IMR-90 (cell line): ENCODE measurements at regions not wholly inside any gene's neighbourhood (a gene's known extent, or its start where the extent isn't known, plus 50 kb on each side); places are given as distances from the start of the nearest gene placed in this dataset.

Experiments used
- ATAC-seq: fragments of 200-7000 bp; cut with Tn5 transposase; 2 replicates; pipeline ENCODE4 v1.9.1; 2020; ENCODE audit warnings: low read depth, mild to moderate bottlenecking, moderate library complexity
- BruUV-seq: library from RNA; stranded (reverse); fragments of 400-500 nt; replicated peaks from 2 replicates; lab custom pipeline; 2021; lab: Mats Ljungman, UMichigan
- CTCF ChIA-PET: fragments of 300-600 bp; formaldehyde crosslinking; extraction: SDS; loops from one replicate; lab custom pipeline; 2021; ENCODE audit warnings: antibody characterized with exemption; lab: Yijun Ruan, JAX
- POLR2A ChIA-PET: fragments of 300-600 bp; sonication (Branson Sonifier 250); formaldehyde crosslinking; loops from one replicate; lab custom pipeline; 2022; ENCODE audit warnings: antibody characterized with exemption; ENCODE audit not compliant: unreplicated experiment; lab: Charles Lee
- DNase-seq: peaks from one replicate; pipeline ENCODE4 v3.0.0; 2013
- H2AFZ ChIP-seq: replicated peaks from 2 replicates; pipeline ENCODE3; 2013; ENCODE audit warnings: low read length, mild to moderate bottlenecking; ENCODE audit not compliant: poor library complexity
- H2AK5ac ChIP-seq: 2 replicates; pipeline ENCODE4 v1.6.1; 2013; ENCODE audit warnings: low read depth, low read length, inconsistent platforms
- H2AK9ac ChIP-seq: replicated peaks from 2 replicates; pipeline ENCODE3; 2013; ENCODE audit warnings: mild to moderate bottlenecking, low read depth, low read length, moderate library complexity; ENCODE audit not compliant: poor library complexity
- H2BK120ac ChIP-seq: 2 replicates; pipeline ENCODE4 v1.6.1; 2013; ENCODE audit warnings: low read depth, low read length, inconsistent platforms
- H2BK15ac ChIP-seq: 3 replicates; pipeline ENCODE4 v1.6.1; 2013; ENCODE audit warnings: low read depth, low read length, inconsistent platforms
- H2BK20ac ChIP-seq: 2 replicates; pipeline ENCODE4 v1.6.1; 2013; ENCODE audit warnings: low read depth, mild to moderate bottlenecking, inconsistent platforms, low read length, moderate library complexity
- H2BK5ac ChIP-seq: 2 replicates; pipeline ENCODE4 v1.6.1; 2013; ENCODE audit warnings: mild to moderate bottlenecking, low read depth, low read length, inconsistent platforms; ENCODE audit not compliant: poor library complexity, severe bottlenecking
- H3K14ac ChIP-seq: replicated peaks from 2 replicates; pipeline ENCODE4 v1.6.1; 2013; ENCODE audit warnings: low read depth, low read length, inconsistent platforms
- H3K18ac ChIP-seq: 2 replicates; pipeline ENCODE4 v1.6.1; 2013; ENCODE audit warnings: low read depth, low read length, control low read depth
- H3K23ac ChIP-seq: 2 replicates; pipeline ENCODE4 v1.6.1; 2013; ENCODE audit warnings: low read depth, low read length, inconsistent platforms
- H3K27ac ChIP-seq: 2 replicates; pipeline ENCODE4 v1.5.1; 2013; ENCODE audit warnings: mild to moderate bottlenecking, control low read depth, low read length; ENCODE audit not compliant: insufficient read depth
- H3K27me3 ChIP-seq: 2 replicates; pipeline ENCODE4 v1.6.1; 2013; ENCODE audit warnings: low read length; ENCODE audit not compliant: control insufficient read depth, insufficient read depth
- H3K36me3 ChIP-seq: 2 replicates; pipeline ENCODE4 v1.6.1; 2013; ENCODE audit warnings: low read length, mixed read lengths; ENCODE audit not compliant: control insufficient read depth, insufficient read depth
- H3K4ac ChIP-seq: 2 replicates; pipeline ENCODE4 v1.6.1; 2013; ENCODE audit warnings: low read depth, low read length, inconsistent platforms
- H3K4me1 ChIP-seq: 2 replicates; pipeline ENCODE4 v1.6.1; 2013; ENCODE audit warnings: low read length, mixed read lengths; ENCODE audit not compliant: control insufficient read depth, insufficient read depth
- H3K4me2 ChIP-seq: 2 replicates; pipeline ENCODE4 v1.6.1; 2013; ENCODE audit warnings: low read depth, mild to moderate bottlenecking, control low read depth, low read length, moderate library complexity
- H3K4me3 ChIP-seq: 2 replicates; pipeline ENCODE4 v1.5.1; 2013; ENCODE audit warnings: low read depth, mild to moderate bottlenecking, control low read depth, low read length, moderate library complexity; ENCODE audit not compliant: insufficient read depth
- H3K56ac ChIP-seq: 2 replicates; pipeline ENCODE4 v1.6.1; 2013; ENCODE audit warnings: low read length, inconsistent platforms; ENCODE audit not compliant: insufficient read depth; ENCODE audit errors: extremely low read depth
- H3K79me1 ChIP-seq, 2 experiments: 2 replicates each; pipeline ENCODE4 v1.6.1; 2013; ENCODE audit warnings: low read length in 2 of 2, inconsistent platforms in 1 of 2, low read depth in 1 of 2
- H3K9ac ChIP-seq: 2 replicates; pipeline ENCODE4 v1.6.1; 2013; ENCODE audit warnings: low read depth, low read length, control low read depth
- H3K9me1 ChIP-seq: 2 replicates; pipeline ENCODE4 v1.6.1; 2013; ENCODE audit warnings: low read length, inconsistent platforms; ENCODE audit not compliant: insufficient read depth
- H3K9me3 ChIP-seq: 2 replicates; pipeline ENCODE4 v1.6.1; 2013; ENCODE audit warnings: low read length; ENCODE audit not compliant: control insufficient read depth, insufficient read depth
- H4K20me1 ChIP-seq: 2 replicates; pipeline ENCODE4 v1.6.1; 2013; ENCODE audit warnings: low read length, inconsistent platforms; ENCODE audit not compliant: insufficient read depth
- H4K5ac ChIP-seq: 2 replicates; pipeline ENCODE4 v1.6.1; 2013; ENCODE audit warnings: mild to moderate bottlenecking, low read depth, low read length, control low read depth
- H4K8ac ChIP-seq, 2 experiments: 2 replicates each; pipeline ENCODE4 v1.6.1; 2013; ENCODE audit warnings: low read depth in 2 of 2, low read length in 2 of 2, control low read depth in 1 of 2, inconsistent platforms in 1 of 2
- H4K91ac ChIP-seq: 2 replicates; pipeline ENCODE4 v1.6.1; 2013; ENCODE audit warnings: low read depth, low read length, inconsistent platforms; ENCODE audit not compliant: insufficient read depth
- CHD1 ChIP-seq: IDR thresholded peaks from 2 replicates; pipeline ENCODE4 v1.6.1; 2012; ENCODE audit warnings: low read depth, low read length, improper control_type of control experiment
- FOS ChIP-seq: fragments of 150-350 bp; IDR thresholded peaks from 2 replicates; pipeline ENCODE4 v1.6.1; 2016; ENCODE audit warnings: low read depth, low read length
- MAFK ChIP-seq: IDR thresholded peaks from 2 replicates; pipeline ENCODE4 v1.6.1; 2012; ENCODE audit warnings: low read depth, low read length, improper control_type of control experiment
- RAD21 ChIP-seq: IDR thresholded peaks from 2 replicates; pipeline ENCODE4 v1.6.1; 2012; ENCODE audit warnings: low read length, improper control_type of control experiment
- WGBS, 2 experiments: methylation state at CpG; one replicate each; pipeline versions ENCODE4 v1.1.5 to v1.1.7; 2013; ENCODE audit warnings: missing lambda C conversion rate in 2 of 2; ENCODE audit not compliant: insufficient read length in 1 of 2; ENCODE audit errors: extremely low coverage in 2 of 2; 5-methylcytosine and 5-hydroxymethylcytosine counted together
- dilution Hi-C: fragments of 300-500 bp; cut with HindIII; formaldehyde crosslinking; loops from one replicate; pipeline ENCODE4 v1.14.3; 2018; ENCODE audit warnings: low sequenced_read_pairs; ENCODE audit not compliant: unreplicated experiment
- in situ Hi-C: fragments of 300-500 bp; cut with MboI; formaldehyde crosslinking; loops from 3 replicates; pipeline ENCODE4 v1.14.3; 2019; ENCODE audit warnings: low sequenced_read_pairs, inconsistent platforms, mixed read lengths
- intact Hi-C: fragments of 100-400 bp; cut with micrococcal nuclease; formaldehyde crosslinking; loops from 2 replicates; pipeline ENCODE4 v1.10.0; 2022

- H4K20me1 ChIP-seq, result no peaks in the 10 kb centered on the region
- H3K9me1 ChIP-seq, result peaks cover 6% of the 10 kb centered on the region
- no TSS peak for BruUV-seq
- H3K23ac ChIP-seq, result no peak overlapping the region
- in situ Hi-C loops, result no loop called here
- peak overlapping the region; percentile 71 for H3K4ac ChIP-seq
- peak overlapping the region; percentile 86; the same call in 1 of the 2 replicates for H3K14ac ChIP-seq
- dilution Hi-C loops, result no loop called here
- intact Hi-C loops, result no loop called here
- H4K91ac ChIP-seq, result peak overlapping the region; percentile 75
- H2BK5ac ChIP-seq, result peak overlapping the region; percentile 73
- no peak overlapping the region for H3K4me3 ChIP-seq
- peaks cover 6% of the 10 kb centered on the region for H3K4me1 ChIP-seq
- no peaks in the 10 kb centered on the region for H3K36me3 ChIP-seq
- peak overlapping the region; percentile 71 for H2AFZ ChIP-seq
- H3K4me2 ChIP-seq, result no peak overlapping the region
- ChIA-PET POLR2A (no interaction called here), CTCF (interaction anchor here (0.7 to 0.8 kb wide), 2 partner anchors 9 to 100 kb away, joined by 4 to 5 read pairs; no protein-coding TSS in a partner anchor)
- no peak overlapping the region for H2AK9ac ChIP-seq
- TF ChIP-seq MAFK (no peak), FOS (peak; percentile 71), RAD21 (0 out of 2 replicates have a peak, but pooled peaks have one; percentile 5), CHD1 (no peak)
- 0 out of 2 replicates have a peak overlapping the region, but pooled peaks have one; percentile 4 for H3K56ac ChIP-seq
- H3K27ac ChIP-seq, result peak overlapping the region; percentile 13; the same call in 1 of the 2 replicates
- H4K5ac ChIP-seq, result peak overlapping the region; percentile 83; the same call in 1 of the 2 replicates
- no peak for ATAC-seq
- peak overlapping the region; percentile 55; the same call in 1 of the 2 replicates for H2AK5ac ChIP-seq
- H3K79me1 ChIP-seq, result no peaks in the 10 kb centered on the region
- no CpG with 5 or more reads among the region's 3 CpGs for WGBS, 2 experiments
- peak overlapping the region; percentile 17 to 77; a peak in 3 of 4 replicates for H4K8ac ChIP-seq
- H3K9me3 ChIP-seq, result no peaks in the 10 kb centered on the region
- H2BK120ac ChIP-seq, result peak overlapping the region; percentile 54; the same call in 1 of the 2 replicates
- peak overlapping the region; percentile 18; the same call in 1 of the 3 replicates for H2BK15ac ChIP-seq
- 0 out of 2 replicates have a peak overlapping the region, but pooled peaks have one; percentile 38 for H2BK20ac ChIP-seq
- peak; percentile 92 for DNase-seq
- H3K18ac ChIP-seq, result peak overlapping the region; percentile 94; the same call in 1 of the 2 replicates
- H3K9ac ChIP-seq, result no peak overlapping the region
- no peaks in the 10 kb centered on the region for H3K27me3 ChIP-seq
Measured at GRCh38 chr1:221856228-221857093, 114.6 kb upstream of the DUSP10 start.
